Tibial nerve (tissue), 4 donors: ENCODE measurements at regions not wholly inside any gene's neighbourhood (a gene's known extent, or its start where the extent isn't known, plus 50 kb on each side); places are given as distances from the start of the nearest gene placed in this dataset.

Experiments
- EP300 ChIP-seq, 2 donors: sonication (generic); formaldehyde crosslinking; IDR thresholded peaks; one replicate each; pipeline ENCODE4 v1.6.1; 2017; ENCODE audit warnings: antibody characterized with exemption in 2 of 2, mild to moderate bottlenecking in 1 of 2
- POLR2A ChIP-seq, 2 donors: fragments of 450-650 bp; IDR thresholded peaks; one replicate each; pipeline ENCODE4 v1.6.1; 2017; ENCODE audit warnings: antibody characterized with exemption in 2 of 2, mild to moderate bottlenecking in 2 of 2, moderate library complexity in 2 of 2
- TF ChIP-seq, protein P1 (sequence below), 5 experiments: fragments of 200-600 bp in 3 of 5; fragments of 450-650 bp in 2 of 5; sonication (generic) in 3 of 5; IDR thresholded peaks; one replicate each; pipeline ENCODE4 v1.5.1; 2016 to 2019; ENCODE audit warnings: antibody characterized with exemption in 5 of 5, mild to moderate bottlenecking in 3 of 5, moderate library complexity in 2 of 5

- TF ChIP-seq, protein P1, sequence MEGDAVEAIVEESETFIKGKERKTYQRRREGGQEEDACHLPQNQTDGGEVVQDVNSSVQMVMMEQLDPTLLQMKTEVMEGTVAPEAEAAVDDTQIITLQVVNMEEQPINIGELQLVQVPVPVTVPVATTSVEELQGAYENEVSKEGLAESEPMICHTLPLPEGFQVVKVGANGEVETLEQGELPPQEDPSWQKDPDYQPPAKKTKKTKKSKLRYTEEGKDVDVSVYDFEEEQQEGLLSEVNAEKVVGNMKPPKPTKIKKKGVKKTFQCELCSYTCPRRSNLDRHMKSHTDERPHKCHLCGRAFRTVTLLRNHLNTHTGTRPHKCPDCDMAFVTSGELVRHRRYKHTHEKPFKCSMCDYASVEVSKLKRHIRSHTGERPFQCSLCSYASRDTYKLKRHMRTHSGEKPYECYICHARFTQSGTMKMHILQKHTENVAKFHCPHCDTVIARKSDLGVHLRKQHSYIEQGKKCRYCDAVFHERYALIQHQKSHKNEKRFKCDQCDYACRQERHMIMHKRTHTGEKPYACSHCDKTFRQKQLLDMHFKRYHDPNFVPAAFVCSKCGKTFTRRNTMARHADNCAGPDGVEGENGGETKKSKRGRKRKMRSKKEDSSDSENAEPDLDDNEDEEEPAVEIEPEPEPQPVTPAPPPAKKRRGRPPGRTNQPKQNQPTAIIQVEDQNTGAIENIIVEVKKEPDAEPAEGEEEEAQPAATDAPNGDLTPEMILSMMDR (IDR thresholded peaks at IDR 0.05): no peak
- TF ChIP-seq POLR2A (IDR thresholded peaks at IDR 0.05) (no peak), EP300 (IDR thresholded peaks at IDR 0.05) (no peak)
Observed at GRCh38 chr2:161571051-161571429, 53.2 kb upstream of the SLC4A10 start.
